Endothelial cell of umbilical vein (primary cell): ENCODE measurements at regions not wholly inside any gene's neighbourhood (a gene's known extent, or its start where the extent isn't known, plus 50 kb on each side); places are given as distances from the start of the nearest gene placed in this dataset.

Experiments used
- BruUV-seq: library from RNA; stranded (reverse); fragments of 400-500 nt; replicated peaks from 2 replicates; lab custom pipeline; 2021; lab: Mats Ljungman, UMichigan
- CTCF ChIA-PET: fragments of 300-600, 350-600 bp; sonication (Branson Sonifier 250); formaldehyde crosslinking; loops from one replicate; lab custom pipeline; 2021; ENCODE audit warnings: antibody characterized with exemption, inconsistent platforms; lab: Charles Lee
- POLR2A ChIA-PET: fragments of 300-600, 350-600 bp; sonication (Branson Sonifier 250); formaldehyde crosslinking; loops from one replicate; lab custom pipeline; 2021; ENCODE audit warnings: antibody characterized with exemption, inconsistent platforms; lab: Charles Lee
- DNase-seq: peaks from one replicate; pipeline ENCODE4 v3.0.0-alpha.2; 2011; ENCODE audit warnings: low read depth, low spot score
- FAIRE-seq: peaks from 2 replicates; lab custom pipeline; 2011; peaks lifted over from hg19 to GRCh38; lab: Jason Lieb, UNC
- H2AFZ ChIP-seq: 2 replicates; pipeline ENCODE4 v1.6.0; 2012; ENCODE audit warnings: low read depth, low read length, control low read depth, inconsistent platforms
- H3K27ac ChIP-seq: 2 replicates; pipeline ENCODE4 v1.5.1; 2011; ENCODE audit warnings: low read depth, mild to moderate bottlenecking, control low read depth, low read length, moderate library complexity; ENCODE audit not compliant: insufficient read depth
- H3K27me3 ChIP-seq, 2 experiments: 2 replicates each; pipeline versions ENCODE4 v1.6.0 to v1.6.1; 2011; ENCODE audit warnings: low read length in 2 of 2, mixed read lengths in 1 of 2; ENCODE audit not compliant: control insufficient read depth in 2 of 2, insufficient read depth in 2 of 2
- H3K36me3 ChIP-seq, 2 experiments: 2 replicates in 1 of 2; 3 replicates in 1 of 2; pipeline ENCODE4 v1.5.1; 2011; ENCODE audit warnings: low read length in 2 of 2, mild to moderate bottlenecking in 1 of 2, moderate library complexity in 1 of 2; ENCODE audit not compliant: control insufficient read depth in 2 of 2, insufficient read depth in 2 of 2; ENCODE audit errors: extremely low read depth in 1 of 2
- H3K4me1 ChIP-seq: 3 replicates; pipeline ENCODE4 v1.5.1; 2011; ENCODE audit warnings: mild to moderate bottlenecking, low read length; ENCODE audit not compliant: control insufficient read depth, insufficient read depth; ENCODE audit errors: extremely low read depth
- H3K4me2 ChIP-seq: 2 replicates; pipeline ENCODE4 v1.6.1; 2011; ENCODE audit warnings: low read length, control low read depth, mixed read lengths; ENCODE audit not compliant: insufficient read depth
- H3K4me3 ChIP-seq, 3 experiments: fragments of 200-600 bp in 1 of 3; sonication (generic), shearing (Covaris generic) in 1 of 3; replicated peaks in 1 of 3; 2 replicates each; pipeline ENCODE4 v1.5.1; 2011 to 2016; ENCODE audit warnings: control low read depth in 3 of 3, low read length in 3 of 3, mild to moderate bottlenecking in 2 of 3, inconsistent platforms in 1 of 3, low read depth in 1 of 3, moderate library complexity in 1 of 3; ENCODE audit not compliant: insufficient read depth in 1 of 3
- H3K79me2 ChIP-seq: 2 replicates; pipeline ENCODE4 v1.6.0; 2012; ENCODE audit warnings: low read length, inconsistent platforms; ENCODE audit not compliant: control insufficient read depth, insufficient read depth
- H3K9ac ChIP-seq: replicated peaks from 2 replicates; pipeline ENCODE3; 2011; ENCODE audit warnings: low read length, control low read depth; ENCODE audit not compliant: insufficient read depth; ENCODE audit errors: extremely low read depth
- H3K9me1 ChIP-seq: replicated peaks from 3 replicates; pipeline ENCODE4 v1.6.0; 2011; ENCODE audit warnings: mild to moderate bottlenecking, low read length; ENCODE audit not compliant: control insufficient read depth, insufficient read depth; ENCODE audit errors: extremely low read depth
- H3K9me3 ChIP-seq: replicated peaks from 2 replicates; pipeline ENCODE4 v1.5.1; 2012; ENCODE audit warnings: low read length, inconsistent platforms; ENCODE audit not compliant: control insufficient read depth, insufficient read depth
- H4K20me1 ChIP-seq: replicated peaks from 2 replicates; pipeline ENCODE3; 2011; ENCODE audit warnings: mild to moderate bottlenecking, low read length; ENCODE audit not compliant: control insufficient read depth, insufficient read depth; ENCODE audit errors: extremely low read depth
- CTCF ChIP-seq, 2 donors: IDR thresholded peaks; 1 replicate in 1 of 2; 2 replicates in 1 of 2; pipeline ENCODE4 v1.5.1; 2011; ENCODE audit warnings: low read length in 2 of 2, mild to moderate bottlenecking in 2 of 2, moderate library complexity in 2 of 2, control low read depth in 1 of 2, inconsistent platforms in 1 of 2, low read depth in 1 of 2; ENCODE audit not compliant: insufficient read depth in 1 of 2; ENCODE audit errors: extremely low read depth in 1 of 2
- EZH2 ChIP-seq: IDR thresholded peaks from 2 replicates; pipeline ENCODE4 v1.6.1; 2012; ENCODE audit warnings: borderline replicate concordance, low read depth, mild to moderate bottlenecking, moderate library complexity, low read length, inconsistent platforms; ENCODE audit not compliant: severe bottlenecking
- FOS ChIP-seq: IDR thresholded peaks from 2 replicates; pipeline ENCODE4 v1.6.1; 2011; ENCODE audit warnings: mild to moderate bottlenecking, low read length, moderate library complexity, borderline replicate concordance; ENCODE audit not compliant: insufficient read depth
- GATA2 ChIP-seq: IDR thresholded peaks from 2 replicates; pipeline ENCODE4 v1.7.0; 2011; ENCODE audit warnings: low read depth, mild to moderate bottlenecking, moderate library complexity, mixed read lengths, low read length; ENCODE audit not compliant: insufficient read length, insufficient read depth
- JUN ChIP-seq: IDR thresholded peaks from 2 replicates; pipeline ENCODE4 v1.6.1; 2011; ENCODE audit warnings: borderline replicate concordance, low read depth; ENCODE audit not compliant: insufficient read length, insufficient read depth
- MAX ChIP-seq: IDR thresholded peaks from 2 replicates; pipeline ENCODE4 v1.6.1; 2011; ENCODE audit not compliant: insufficient read depth, insufficient read length
- MYC ChIP-seq: IDR thresholded peaks from one replicate; pipeline ENCODE4 v1.6.1; 2011; ENCODE audit warnings: mild to moderate bottlenecking, low read depth, low read length
- POLR2A ChIP-seq: IDR thresholded peaks from 2 replicates; pipeline ENCODE4 v1.6.1; 2012; ENCODE audit warnings: low read depth, mild to moderate bottlenecking, control low read depth, low read length
- POLR2AphosphoS5 ChIP-seq: IDR thresholded peaks from 2 replicates; pipeline ENCODE4 v1.6.1; 2012; ENCODE audit warnings: low read depth, mild to moderate bottlenecking, control low read depth, low read length, moderate library complexity; ENCODE audit not compliant: insufficient read depth
- dilution Hi-C: fragments of 300-500 bp; cut with MboI; formaldehyde crosslinking; loops from one replicate; pipeline ENCODE4 v1.15.0; 2019; ENCODE audit warnings: low sequenced_read_pairs; ENCODE audit not compliant: extremely low pct_ligation_motif_present
- intact Hi-C: fragments of 100-400 bp; cut with micrococcal nuclease; formaldehyde crosslinking; loops from one replicate; pipeline ENCODE4 v1.10.0; 2022

GRCh38 chr22:27615408-27615807 lies 186.1 kb downstream of the MN1 start:
- H3K9ac ChIP-seq: no peak overlapping the region
- H3K4me3 ChIP-seq: no peak overlapping the region
- no peaks in the 10 kb centered on the region for H3K9me3 ChIP-seq
- no peak overlapping the region for H2AFZ ChIP-seq
- H4K20me1 ChIP-seq: no peaks in the 10 kb centered on the region
- H3K4me2 ChIP-seq: no peak overlapping the region
- no peaks in the 10 kb centered on the region for H3K79me2 ChIP-seq
- no peaks in the 10 kb centered on the region for H3K4me1 ChIP-seq
- H3K36me3 ChIP-seq: no peaks in the 10 kb centered on the region
- TF ChIP-seq CTCF (IDR thresholded peaks at IDR 0.05; ENCODE audit: extremely low read depth in 1 of 2, insufficient read depth in 1 of 2, low read depth in 1 of 2, low read length in 2 of 2): no peak
- TF ChIP-seq JUN: no peak
- no peak for TF ChIP-seq EZH2
- TF ChIP-seq GATA2: no peak
- no peak for TF ChIP-seq POLR2AphosphoS5
- no peak for TF ChIP-seq POLR2A
- TF ChIP-seq MYC: no peak
- no peak for TF ChIP-seq MAX
- no peak for TF ChIP-seq FOS
- intact Hi-C loops (no loop called here), dilution Hi-C loops (no loop called here)
- ChIA-PET POLR2A (no interaction called here), CTCF (interaction anchor here (1.1 kb wide), 1 partner anchor 12 kb away, joined by 4 read pairs; no protein-coding TSS in a partner anchor)
- FAIRE-seq (no peak), DNase-seq (no peak)
- H3K9me1 ChIP-seq: no peaks in the 10 kb centered on the region
- H3K27ac ChIP-seq: no peak overlapping the region
- H3K27me3 ChIP-seq: peaks cover 24 to 25% of the 10 kb centered on the region in 2 experiments
- no TSS peak for BruUV-seq
